ENCODE measurements at regions not wholly inside any gene's neighbourhood (a gene's known extent, or its start where the extent isn't known, plus 50 kb on each side); places are given as distances from the start of the nearest gene placed in this dataset.
"Not testable (repeated sequence)": the region's sequence is repeated elsewhere in the genome, so short reads cannot be mapped to it uniquely, and the experiment has no call there.

DNA sequence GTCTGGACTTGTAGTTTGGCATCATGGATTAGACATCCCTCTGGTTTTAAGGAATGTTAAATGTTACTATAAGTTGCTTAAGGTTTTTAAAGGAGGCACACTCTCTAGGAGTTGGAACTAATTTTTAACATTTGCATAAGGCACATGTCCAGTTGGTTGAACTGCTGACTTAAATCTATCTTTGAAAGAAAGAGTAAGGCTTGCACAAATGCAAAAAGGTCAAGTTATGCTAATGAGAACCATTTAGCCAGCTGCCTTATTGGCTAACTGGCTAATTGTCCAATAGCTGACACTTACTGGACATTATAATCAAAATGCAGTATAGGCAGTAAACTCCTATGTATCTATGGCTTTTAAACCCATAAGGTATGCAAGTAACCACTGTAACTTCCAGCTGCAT, 206.1 kb upstream of the TTC29 start:
- H3K27ac Mint-ChIP-seq, result no peak overlapping the region
- H3K36me3 Mint-ChIP-seq, result no peaks in the 10 kb centered on the region
- no peaks in the 10 kb centered on the region for H3K4me1 Mint-ChIP-seq
- DNase-seq (ENCODE audit: low spot score in 2 of 2) (no peak), ATAC-seq (no peak)
- H3K4me3 Mint-ChIP-seq, result no peak overlapping the region
- no peaks in the 10 kb centered on the region for H3K9me3 Mint-ChIP-seq

DNA sequence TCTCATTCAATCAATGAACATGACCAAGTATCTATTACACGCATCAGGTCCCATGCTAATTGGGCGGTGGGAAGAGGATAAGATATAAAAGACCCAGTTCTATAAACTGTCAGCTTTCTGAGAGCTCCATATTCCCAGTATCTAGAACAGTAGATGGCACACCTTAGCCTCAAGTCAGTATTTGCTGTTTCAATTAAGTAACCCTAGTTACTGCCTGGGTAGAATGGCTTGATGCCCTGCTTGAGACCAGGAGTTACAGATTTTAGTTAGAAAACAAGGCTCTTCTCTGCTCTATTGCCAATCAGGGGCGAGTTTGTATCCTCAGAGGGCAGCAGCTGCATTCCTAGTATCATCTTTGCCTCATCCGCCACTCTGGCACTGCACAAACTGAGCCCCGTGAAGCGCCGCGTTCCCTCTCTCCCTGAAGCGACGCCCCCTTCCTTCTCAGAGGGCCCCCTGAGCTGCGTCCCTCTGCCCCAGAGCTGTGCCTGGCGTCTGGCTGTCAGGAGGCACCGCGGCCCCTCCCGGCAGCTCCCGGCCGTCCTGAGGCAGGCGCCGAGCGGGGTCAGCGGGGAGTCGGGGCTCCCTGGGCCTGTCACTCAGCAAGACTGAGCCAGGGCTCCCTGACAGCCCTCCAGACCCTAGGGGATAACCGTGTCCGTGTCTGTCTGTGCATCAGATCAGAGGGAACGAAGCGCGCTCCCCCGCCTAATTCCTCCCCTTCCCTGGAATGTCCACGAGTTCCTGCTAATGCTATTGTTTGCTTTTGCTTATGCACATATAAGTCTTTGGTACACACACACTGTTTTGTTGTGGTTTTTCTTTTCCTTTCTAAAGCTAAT, 212.4 kb upstream of the TTC29 start:
- Mint-ChIP-seq H3K4me1 (no peaks in the 10 kb centered on the region), H3K36me3 (no peaks in the 10 kb centered on the region), H3K27ac (no peak overlapping the region), H3K4me3 (no peak overlapping the region), H3K9me3 (no peaks in the 10 kb centered on the region)
- DNase-seq (ENCODE audit: low spot score in 2 of 2) (no peak), ATAC-seq (peak; percentile 45)

DNA sequence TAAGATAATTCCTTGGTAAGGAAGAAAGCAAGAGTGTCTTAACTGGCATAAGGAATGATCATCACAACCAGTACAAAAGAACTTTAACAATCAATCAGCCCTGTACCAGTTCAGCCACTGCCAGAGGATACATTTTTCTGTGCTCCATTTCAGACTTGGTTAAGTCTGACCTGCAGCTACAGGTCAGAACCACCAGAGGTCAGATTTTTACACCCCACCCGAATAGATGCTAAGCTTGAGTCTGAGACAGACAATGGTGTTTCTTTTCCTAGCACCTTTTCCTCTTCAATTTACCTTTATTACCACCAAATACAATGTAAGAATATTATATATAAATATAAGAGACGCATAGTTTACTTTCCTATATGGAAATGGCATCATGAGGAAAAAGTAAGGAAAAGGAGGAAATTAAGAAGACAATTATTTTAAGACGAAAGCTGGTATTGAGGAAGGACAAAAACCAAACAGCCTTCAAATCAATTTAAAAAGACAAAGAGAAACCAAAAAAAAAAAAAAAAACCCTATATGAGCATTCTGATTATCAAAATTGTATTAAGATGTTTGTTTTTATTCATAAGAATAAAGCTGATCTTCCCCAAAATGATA, 215.3 kb upstream of the TTC29 start:
- Mint-ChIP-seq H3K36me3 (no peaks in the 10 kb centered on the region), H3K4me3 (no peak overlapping the region), H3K9me3 (no peaks in the 10 kb centered on the region), H3K4me1 (no peaks in the 10 kb centered on the region), H3K27ac (no peak overlapping the region)
- DNase-seq (ENCODE audit: low spot score in 2 of 2), result no peak
- ATAC-seq, result peak; percentile 47

DNA sequence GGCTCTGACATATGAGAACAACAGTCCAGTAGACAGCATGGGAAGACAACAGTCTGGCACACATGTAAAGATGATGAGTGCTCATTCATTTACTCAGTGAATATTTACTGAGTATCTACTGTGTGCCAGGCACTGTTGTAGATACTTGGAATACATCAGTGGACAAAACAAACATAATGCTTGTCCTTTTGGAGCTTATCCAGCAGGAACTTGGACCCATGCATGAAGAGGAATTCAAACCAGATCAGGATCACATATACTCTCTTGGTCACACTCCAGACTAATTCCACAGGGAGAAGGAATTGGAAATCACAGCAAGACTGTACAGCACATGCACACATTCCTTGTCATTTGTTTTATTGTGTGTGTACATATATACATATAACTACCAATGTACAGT, 217.6 kb upstream of the TTC29 start:
- Mint-ChIP-seq H3K27ac (no peak overlapping the region), H3K36me3 (no peaks in the 10 kb centered on the region), H3K4me3 (no peak overlapping the region), H3K4me1 (no peaks in the 10 kb centered on the region), H3K9me3 (no peaks in the 10 kb centered on the region)
- ATAC-seq (no peak), DNase-seq (ENCODE audit: low spot score in 2 of 2) (no peak)

DNA sequence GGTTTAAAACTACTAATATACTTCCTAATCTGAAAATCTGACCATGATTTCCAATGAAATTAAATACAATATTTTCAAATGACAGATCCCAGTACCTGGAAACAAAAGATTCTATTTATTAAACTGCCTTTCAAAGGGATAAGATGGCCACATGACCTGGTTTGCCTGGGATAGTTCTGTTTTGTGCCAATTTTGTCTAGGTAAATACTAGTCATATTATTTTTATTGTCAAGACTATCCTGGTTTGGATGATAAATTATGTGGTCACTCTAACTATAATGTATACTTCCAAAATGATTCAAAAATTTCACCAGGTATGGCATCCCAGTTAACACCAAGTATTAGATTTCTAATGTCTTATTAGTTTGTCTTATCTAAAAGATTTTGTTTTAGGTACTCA, 222.5 kb upstream of the TTC29 start:
- not testable (repeated sequence) for H3K27ac Mint-ChIP-seq, H3K4me3 Mint-ChIP-seq

DNA sequence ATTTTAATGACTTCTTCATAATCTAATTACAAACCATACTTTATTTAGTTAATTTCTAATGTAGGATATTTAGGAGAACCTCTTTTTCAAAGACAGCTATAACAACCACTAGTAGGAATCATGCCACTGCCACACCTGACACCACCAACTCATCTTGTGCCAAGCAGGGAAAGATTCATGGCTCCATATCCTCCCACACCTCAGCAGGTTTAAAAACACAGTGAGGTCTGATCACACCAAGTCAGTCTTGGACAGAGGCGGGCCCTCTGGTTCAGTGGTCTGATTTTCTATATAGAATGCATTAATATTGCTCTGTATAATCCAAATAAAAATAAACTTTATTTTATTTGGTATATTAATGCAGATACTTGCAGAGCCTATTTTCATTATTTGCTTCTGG, 227.7 kb upstream of the TTC29 start:
- DNase-seq (ENCODE audit: low spot score in 2 of 2), result no peak
- Mint-ChIP-seq H3K9me3 (no peaks in the 10 kb centered on the region), H3K4me1 (no peaks in the 10 kb centered on the region), H3K36me3 (no peaks in the 10 kb centered on the region), H3K4me3 (no peak overlapping the region), H3K27ac (no peak overlapping the region)
- no peak for ATAC-seq

More for the DNA sequence above, 222.5 kb upstream of the TTC29 start:
- ATAC-seq; H3K4me1 Mint-ChIP-seq; DNase-seq (ENCODE audit: low spot score in 2 of 2); H3K9me3 Mint-ChIP-seq; H3K36me3 Mint-ChIP-seq: not testable (repeated sequence)

DNA sequence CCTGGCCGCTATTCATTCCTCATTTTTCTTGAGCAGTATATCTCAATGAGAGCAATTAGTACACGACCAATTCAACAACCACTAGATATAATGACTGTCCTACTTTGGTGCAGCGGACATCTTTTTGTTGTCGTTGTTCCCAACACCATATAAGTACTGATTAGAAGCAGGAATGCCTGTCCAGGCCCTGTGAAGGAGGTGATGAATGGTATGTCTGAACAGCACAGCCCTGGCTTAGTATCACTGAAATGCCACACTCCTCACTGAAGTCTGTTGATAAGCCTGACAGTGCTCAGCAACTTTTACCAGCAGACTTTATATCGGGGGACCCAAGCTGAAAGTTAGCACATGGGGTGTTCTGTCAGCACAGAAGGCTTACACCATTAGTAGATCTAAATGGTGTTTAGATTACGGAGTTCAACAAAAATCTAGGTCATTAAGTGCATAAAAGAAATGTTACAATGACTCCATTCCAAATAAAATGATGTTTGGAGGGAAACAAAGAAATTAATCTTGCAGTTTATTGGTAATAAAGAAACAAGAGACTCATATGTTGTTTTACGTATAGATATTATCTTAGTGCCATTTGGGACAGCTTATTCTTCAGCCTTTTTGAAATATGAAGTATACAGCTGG, 228.3 kb upstream of the TTC29 start:
- Mint-ChIP-seq H3K4me1 (no peaks in the 10 kb centered on the region), H3K4me3 (no peak overlapping the region), H3K27ac (no peak overlapping the region), H3K36me3 (no peaks in the 10 kb centered on the region), H3K9me3 (no peaks in the 10 kb centered on the region)
- ATAC-seq (no peak), DNase-seq (ENCODE audit: low spot score in 2 of 2) (no peak)

DNA sequence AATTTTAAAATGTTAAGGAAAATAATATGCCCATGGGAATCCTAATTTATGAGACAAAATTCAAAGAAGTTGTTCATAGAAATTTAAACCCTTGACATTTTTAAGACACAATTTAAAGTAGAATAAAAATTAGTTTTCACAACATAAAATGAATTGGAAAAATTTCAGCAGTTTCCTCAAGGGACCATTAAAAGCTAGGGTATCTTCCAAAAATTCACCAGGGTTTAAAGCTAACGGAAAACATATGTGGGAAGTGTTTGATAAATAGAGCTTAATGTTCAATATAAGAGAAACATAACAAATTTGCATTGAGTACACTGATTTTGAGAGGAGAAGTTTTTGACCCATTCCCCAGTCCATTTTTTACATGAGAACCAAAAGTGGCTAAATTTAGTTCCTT, 228.9 kb upstream of the TTC29 start:
- H3K9me3 Mint-ChIP-seq, result no peaks in the 10 kb centered on the region
- DNase-seq (ENCODE audit: low spot score in 2 of 2) (no peak), ATAC-seq (no peak)
- H3K27ac Mint-ChIP-seq, result no peak overlapping the region
- no peaks in the 10 kb centered on the region for H3K4me1 Mint-ChIP-seq
- H3K4me3 Mint-ChIP-seq, result no peak overlapping the region
- H3K36me3 Mint-ChIP-seq, result no peaks in the 10 kb centered on the region

DNA sequence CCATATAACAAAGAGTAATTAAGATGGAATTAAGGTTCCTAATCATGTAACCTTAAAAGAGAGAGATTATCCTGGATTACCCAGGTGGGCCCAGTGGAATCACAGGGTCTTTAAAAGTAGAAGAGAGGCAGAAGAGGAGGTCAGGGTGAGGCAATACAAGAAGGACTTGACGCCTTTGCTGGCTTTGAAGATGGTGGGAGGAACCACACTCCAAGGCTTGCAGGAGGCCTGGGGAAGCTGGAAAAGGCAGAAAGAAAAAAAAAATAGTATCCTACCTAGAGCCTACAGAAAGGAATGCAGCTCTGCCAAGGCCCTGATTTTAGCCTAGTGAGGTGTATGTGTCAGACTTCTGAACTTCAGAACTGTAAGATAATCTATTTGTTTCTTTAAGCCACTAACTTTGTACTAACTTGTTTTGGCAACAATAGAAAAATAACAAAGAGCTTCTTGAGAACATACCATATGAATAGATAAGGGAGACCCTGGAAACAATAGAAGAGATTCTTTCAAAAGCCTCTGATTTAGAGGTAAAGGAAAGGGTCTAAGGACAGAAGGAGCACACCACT, 229.9 kb upstream of the TTC29 start:
- no peak overlapping the region for H3K4me3 Mint-ChIP-seq
- no peak overlapping the region for H3K27ac Mint-ChIP-seq
- H3K36me3 Mint-ChIP-seq, result no peaks in the 10 kb centered on the region
- H3K9me3 Mint-ChIP-seq, result no peaks in the 10 kb centered on the region
- no peaks in the 10 kb centered on the region for H3K4me1 Mint-ChIP-seq
- ATAC-seq, result no peak
- DNase-seq (ENCODE audit: low spot score in 2 of 2), result no peak

DNA sequence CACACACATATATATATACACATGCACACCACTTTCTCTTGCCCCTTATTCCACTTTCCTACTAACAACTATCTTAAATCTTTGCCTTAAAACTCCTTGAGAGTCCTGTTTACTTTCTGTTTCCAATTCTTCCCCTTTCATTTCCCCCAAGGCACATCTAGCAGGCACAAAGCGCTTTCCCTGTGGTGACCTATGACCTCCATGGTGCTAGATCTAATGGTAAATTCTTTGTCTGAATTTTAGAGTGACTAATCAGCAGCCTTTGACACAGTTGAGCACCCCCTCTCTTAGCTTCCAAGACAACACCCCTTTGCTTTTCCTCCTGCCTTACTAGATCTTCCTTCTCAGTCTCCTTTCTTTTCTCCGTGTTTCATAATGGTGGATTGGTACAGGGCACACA, 236.4 kb upstream of the TTC29 start:
- Mint-ChIP-seq H3K9me3 (peaks cover 9% of the 10 kb centered on the region), H3K4me1 (no peaks in the 10 kb centered on the region), H3K4me3 (no peak overlapping the region), H3K36me3 (no peaks in the 10 kb centered on the region), H3K27ac (no peak overlapping the region)
- DNase-seq (ENCODE audit: low spot score in 2 of 2), result no peak
- no peak for ATAC-seq

DNA sequence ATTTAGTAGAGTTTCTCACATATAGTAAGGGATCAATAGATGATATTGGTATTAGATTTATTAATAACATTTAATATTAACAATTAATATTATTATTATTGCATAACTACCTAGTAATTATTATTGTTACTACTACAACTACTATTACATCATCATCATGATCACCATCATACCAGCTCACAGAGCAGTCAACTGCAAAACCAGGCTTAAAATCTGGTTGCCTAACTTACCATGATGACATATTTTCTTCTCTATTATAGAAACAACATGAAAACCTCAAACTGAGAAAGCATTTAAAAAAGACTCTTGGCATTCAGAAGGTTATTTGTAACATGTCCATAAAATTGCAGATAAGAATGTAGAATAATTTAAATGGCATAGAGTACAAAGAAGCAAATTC, 247.0 kb upstream of the TTC29 start:
- ATAC-seq (no peak), DNase-seq (ENCODE audit: low spot score in 2 of 2) (no peak)
- H3K9me3 Mint-ChIP-seq, result peaks cover 9% of the 10 kb centered on the region
- no peak overlapping the region for H3K27ac Mint-ChIP-seq
- no peaks in the 10 kb centered on the region for H3K36me3 Mint-ChIP-seq
- no peaks in the 10 kb centered on the region for H3K4me1 Mint-ChIP-seq
- no peak overlapping the region for H3K4me3 Mint-ChIP-seq

DNA sequence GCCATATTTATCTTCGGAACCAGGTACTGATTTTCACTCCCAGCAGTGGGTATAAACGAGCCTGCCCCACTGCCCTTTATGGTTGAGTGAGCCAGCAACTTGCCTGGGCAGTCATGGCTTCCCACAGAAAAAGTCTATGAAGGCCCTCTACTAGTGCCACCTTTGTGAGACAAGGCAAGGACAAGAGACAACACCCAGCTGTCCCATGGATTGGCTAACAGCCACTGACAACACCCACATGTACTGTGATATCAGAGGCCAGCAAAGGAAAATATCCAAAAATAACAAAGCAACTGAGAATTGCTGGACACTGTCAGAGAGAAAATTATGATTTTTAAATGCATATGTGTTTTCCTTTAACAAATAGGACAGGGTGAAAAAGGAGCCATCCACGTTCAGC, 248.4 kb upstream of the TTC29 start:
- ATAC-seq (no peak), DNase-seq (ENCODE audit: low spot score in 2 of 2) (no peak)
- Mint-ChIP-seq H3K4me3 (no peak overlapping the region), H3K27ac (no peak overlapping the region), H3K4me1 (no peaks in the 10 kb centered on the region), H3K36me3 (no peaks in the 10 kb centered on the region), H3K9me3 (peaks cover 6% of the 10 kb centered on the region)

DNA sequence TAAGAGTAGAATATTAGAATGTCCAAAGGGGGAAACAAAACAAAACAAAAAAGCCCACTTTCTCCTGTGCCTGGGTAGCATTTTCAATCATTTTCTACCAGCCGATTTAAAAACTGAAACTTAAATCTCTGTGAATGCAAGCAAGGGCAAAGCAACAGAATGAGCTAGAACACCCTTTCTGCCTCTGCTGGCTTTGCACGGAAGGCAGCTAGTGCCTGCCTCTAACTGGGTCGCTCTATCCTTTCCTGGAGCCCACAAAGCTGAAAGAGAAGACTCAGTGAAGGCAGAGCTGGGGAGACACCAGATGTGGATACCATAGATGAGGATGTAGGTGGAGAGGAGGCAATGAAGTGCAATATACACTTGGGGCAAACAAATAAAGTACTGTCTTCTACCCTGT, 248.9 kb upstream of the TTC29 start:
- DNase-seq (ENCODE audit: low spot score in 2 of 2), result no peak
- no peaks in the 10 kb centered on the region for H3K4me1 Mint-ChIP-seq
- peaks cover 6% of the 10 kb centered on the region for H3K9me3 Mint-ChIP-seq
- H3K4me3 Mint-ChIP-seq, result no peak overlapping the region
- no peak for ATAC-seq
- H3K27ac Mint-ChIP-seq, result no peak overlapping the region
- no peaks in the 10 kb centered on the region for H3K36me3 Mint-ChIP-seq

DNA sequence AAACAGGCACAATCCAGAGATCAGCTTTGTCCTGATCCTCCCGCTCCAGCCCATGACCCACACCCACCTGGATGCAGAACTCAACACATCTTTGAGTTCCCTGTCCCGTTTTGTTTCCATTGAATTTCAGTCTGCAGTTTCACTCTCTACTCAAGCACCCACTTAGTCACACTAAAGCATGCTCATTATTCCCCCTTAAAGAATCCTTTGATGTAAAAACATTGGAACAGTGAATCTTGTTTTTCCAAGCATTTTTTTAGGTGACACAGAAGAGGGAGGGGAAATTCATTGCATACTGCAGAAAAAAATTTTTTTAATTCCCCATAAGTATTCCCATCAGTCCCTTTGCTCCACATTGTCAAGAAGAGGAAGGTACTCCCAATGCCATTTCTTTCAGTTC, 249.7 kb upstream of the TTC29 start:
- H3K27ac Mint-ChIP-seq, result no peak overlapping the region
- H3K9me3 Mint-ChIP-seq, result peaks cover 5% of the 10 kb centered on the region
- no peak for ATAC-seq
- H3K4me1 Mint-ChIP-seq, result no peaks in the 10 kb centered on the region
- H3K4me3 Mint-ChIP-seq, result no peak overlapping the region
- H3K36me3 Mint-ChIP-seq, result no peaks in the 10 kb centered on the region
- DNase-seq (ENCODE audit: low spot score in 2 of 2), result no peak

DNA sequence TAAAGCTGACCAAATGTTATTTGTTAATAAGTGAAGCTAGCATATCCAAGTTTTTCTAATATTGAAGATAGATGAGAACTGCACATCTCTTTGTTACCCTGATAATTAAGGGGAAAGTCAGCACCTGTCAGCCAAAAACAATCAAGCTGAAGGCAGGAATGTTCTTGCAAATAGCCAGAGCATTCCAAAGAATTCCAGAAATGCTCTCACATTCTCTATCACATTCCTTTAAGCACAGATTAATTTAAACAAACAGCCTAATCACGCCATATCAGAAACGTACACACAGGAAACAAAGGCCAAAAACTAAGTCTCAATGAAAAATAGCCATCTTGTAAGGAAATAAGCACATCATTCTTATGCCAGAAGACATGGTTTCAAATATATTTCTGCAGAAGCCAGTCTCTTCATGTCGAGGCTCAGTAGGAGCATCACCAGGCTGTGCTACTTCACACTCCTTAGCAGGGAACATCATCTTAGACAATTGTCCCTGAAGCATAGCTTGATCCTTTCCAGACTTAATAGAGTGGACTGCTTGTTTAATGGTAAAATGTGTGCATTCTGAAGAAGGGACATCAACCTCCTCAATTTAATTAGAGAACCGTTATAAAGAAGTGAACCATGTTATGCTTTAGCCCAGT, 252.9 kb upstream of the TTC29 start:
- H3K4me3 Mint-ChIP-seq, result no peak overlapping the region
- no peaks in the 10 kb centered on the region for H3K36me3 Mint-ChIP-seq
- H3K4me1 Mint-ChIP-seq, result no peaks in the 10 kb centered on the region
- H3K27ac Mint-ChIP-seq, result no peak overlapping the region
- ATAC-seq (no peak), DNase-seq (ENCODE audit: low spot score in 2 of 2) (no peak)
- peaks cover 3% of the 10 kb centered on the region for H3K9me3 Mint-ChIP-seq
